Dermis microvascular lymphatic vessel endothelial cell (primary cell): ENCODE measurements at regions not wholly inside any gene's neighbourhood (a gene's known extent, or its start where the extent isn't known, plus 50 kb on each side); places are given as distances from the start of the nearest gene placed in this dataset.

Source experiments
- DNase-seq, 2 donors: peaks; one replicate each; pipeline versions ENCODE4 v3.0.0 to v3.0.0-alpha.2; 2010; ENCODE audit warnings: low read depth in 2 of 2

GRCh38 chr9:22285066-22285465 lies 161.6 kb upstream of the DMRTA1 start:
- DNase-seq, result no peak

- no peak for DNase-seq
Measured at GRCh38 chr9:22286661-22287060, 160.0 kb upstream of the DMRTA1 start.

GRCh38 chr9:22288661-22289060 lies 158.0 kb upstream of the DMRTA1 start:
- DNase-seq, result no peak

- peak; percentile 18 to 59 for DNase-seq
Measured at GRCh38 chr9:22307013-22307711, 139.5 kb upstream of the DMRTA1 start.

- no peak for DNase-seq
Measured at GRCh38 chr9:22308177-22308576, 138.4 kb upstream of the DMRTA1 start.

GRCh38 chr9:22316645-22317044 lies 130.0 kb upstream of the DMRTA1 start:
- no peak for DNase-seq

- DNase-seq, result no peak
Measured at GRCh38 chr9:22331533-22331932, 115.1 kb upstream of the DMRTA1 start.

GRCh38 chr9:22332202-22332601 lies 114.4 kb upstream of the DMRTA1 start:
- DNase-seq, result no peak

- DNase-seq, result no peak
Measured at GRCh38 chr9:22337261-22337660, 109.4 kb upstream of the DMRTA1 start.

GRCh38 chr9:22342491-22343217 lies 104.0 kb upstream of the DMRTA1 start:
- no peak for DNase-seq

GRCh38 chr9:22343218-22343611 lies 103.4 kb upstream of the DMRTA1 start:
- no peak for DNase-seq

- no peak for DNase-seq
Measured at GRCh38 chr9:22354699-22355384, 91.8 kb upstream of the DMRTA1 start.

- DNase-seq, result no peak
Measured at GRCh38 chr9:22356985-22357384, 89.6 kb upstream of the DMRTA1 start.

GRCh38 chr9:22363421-22363887 lies 83.2 kb upstream of the DMRTA1 start:
- DNase-seq, result no peak

- DNase-seq, result no peak
Measured at GRCh38 chr9:22373636-22374035, 73.0 kb upstream of the DMRTA1 start.

- no peak for DNase-seq
Measured at GRCh38 chr9:22374051-22374450, 72.6 kb upstream of the DMRTA1 start.

GRCh38 chr9:22379272-22379671 lies 67.4 kb upstream of the DMRTA1 start:
- no peak for DNase-seq

- no peak for DNase-seq
Measured at GRCh38 chr9:22381170-22381569, 65.5 kb upstream of the DMRTA1 start.

- no peak for DNase-seq
Measured at GRCh38 chr9:22382331-22382730, 64.3 kb upstream of the DMRTA1 start.

- DNase-seq, result no peak
Measured at GRCh38 chr9:22383718-22384117, 62.9 kb upstream of the DMRTA1 start.

GRCh38 chr9:22389271-22389670 lies 57.4 kb upstream of the DMRTA1 start:
- DNase-seq, result no peak

GRCh38 chr9:22392523-22392922 lies 54.1 kb upstream of the DMRTA1 start:
- DNase-seq, result no peak
